ENCODE measurements at regions not wholly inside any gene's neighbourhood (a gene's known extent, or its start where the extent isn't known, plus 50 kb on each side); places are given as distances from the start of the nearest gene placed in this dataset.

DNA sequence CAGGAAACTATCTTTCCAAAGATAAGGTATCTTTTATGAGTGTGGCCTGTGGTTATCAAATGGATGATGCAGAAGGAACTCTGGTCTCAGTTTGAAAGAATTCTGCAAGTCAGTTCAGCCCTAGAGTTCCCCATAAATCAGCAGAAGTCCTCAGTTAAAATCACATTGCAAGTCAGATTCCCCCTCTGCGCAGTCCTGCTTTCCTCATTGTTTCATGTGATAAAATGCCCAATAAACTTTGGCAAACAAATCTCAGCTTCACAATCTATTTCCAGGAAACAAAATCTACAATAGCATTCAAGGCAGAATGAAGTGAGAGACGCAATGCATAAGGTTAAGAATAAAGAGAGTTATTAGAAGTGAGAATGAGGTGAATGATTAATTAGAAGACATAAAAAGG lies 216.3 kb upstream of the KLHL1 start:
- TF ChIP-seq GATA2 (CRISPR knock-in tag; IDR thresholded peaks at IDR 0.05) (no peak), RFX5 (IDR thresholded peaks at IDR 0.05; ENCODE audit: low read length) (no peak), ELF1 (IDR thresholded peaks at IDR 0.05) (no peak), FOXM1 (IDR thresholded peaks at IDR 0.05; ENCODE audit: low read depth) (no peak), POLR2AphosphoS5 (IDR thresholded peaks at IDR 0.05; ENCODE audit: low read depth, low read length) (no peak), MXI1 (IDR thresholded peaks at IDR 0.05; ENCODE audit: low read depth, low read length) (no peak), GABPA (IDR thresholded peaks at IDR 0.05; ENCODE audit: low read depth) (no peak), SMC3 (IDR thresholded peaks at IDR 0.05; ENCODE audit: low read depth, low read length) (no peak), EZH2phosphoT487 (IDR thresholded peaks at IDR 0.05; ENCODE audit: borderline replicate concordance, low read depth) (no peak), JUND (IDR thresholded peaks at IDR 0.05) (no peak), SIN3A (IDR thresholded peaks at IDR 0.05; ENCODE audit: borderline replicate concordance, low read depth, low read length) (no peak)
- TF ChIP-seq, protein P1, sequence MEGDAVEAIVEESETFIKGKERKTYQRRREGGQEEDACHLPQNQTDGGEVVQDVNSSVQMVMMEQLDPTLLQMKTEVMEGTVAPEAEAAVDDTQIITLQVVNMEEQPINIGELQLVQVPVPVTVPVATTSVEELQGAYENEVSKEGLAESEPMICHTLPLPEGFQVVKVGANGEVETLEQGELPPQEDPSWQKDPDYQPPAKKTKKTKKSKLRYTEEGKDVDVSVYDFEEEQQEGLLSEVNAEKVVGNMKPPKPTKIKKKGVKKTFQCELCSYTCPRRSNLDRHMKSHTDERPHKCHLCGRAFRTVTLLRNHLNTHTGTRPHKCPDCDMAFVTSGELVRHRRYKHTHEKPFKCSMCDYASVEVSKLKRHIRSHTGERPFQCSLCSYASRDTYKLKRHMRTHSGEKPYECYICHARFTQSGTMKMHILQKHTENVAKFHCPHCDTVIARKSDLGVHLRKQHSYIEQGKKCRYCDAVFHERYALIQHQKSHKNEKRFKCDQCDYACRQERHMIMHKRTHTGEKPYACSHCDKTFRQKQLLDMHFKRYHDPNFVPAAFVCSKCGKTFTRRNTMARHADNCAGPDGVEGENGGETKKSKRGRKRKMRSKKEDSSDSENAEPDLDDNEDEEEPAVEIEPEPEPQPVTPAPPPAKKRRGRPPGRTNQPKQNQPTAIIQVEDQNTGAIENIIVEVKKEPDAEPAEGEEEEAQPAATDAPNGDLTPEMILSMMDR (IDR thresholded peaks at IDR 0.05) = no peak
- TF ChIP-seq, protein P2, sequence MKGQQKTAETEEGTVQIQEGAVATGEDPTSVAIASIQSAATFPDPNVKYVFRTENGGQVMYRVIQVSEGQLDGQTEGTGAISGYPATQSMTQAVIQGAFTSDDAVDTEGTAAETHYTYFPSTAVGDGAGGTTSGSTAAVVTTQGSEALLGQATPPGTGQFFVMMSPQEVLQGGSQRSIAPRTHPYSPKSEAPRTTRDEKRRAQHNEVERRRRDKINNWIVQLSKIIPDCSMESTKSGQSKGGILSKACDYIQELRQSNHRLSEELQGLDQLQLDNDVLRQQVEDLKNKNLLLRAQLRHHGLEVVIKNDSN (IDR thresholded peaks at IDR 0.05; ENCODE audit: borderline replicate concordance, low read depth) = no peak
- TF ChIP-seq, protein P3, sequence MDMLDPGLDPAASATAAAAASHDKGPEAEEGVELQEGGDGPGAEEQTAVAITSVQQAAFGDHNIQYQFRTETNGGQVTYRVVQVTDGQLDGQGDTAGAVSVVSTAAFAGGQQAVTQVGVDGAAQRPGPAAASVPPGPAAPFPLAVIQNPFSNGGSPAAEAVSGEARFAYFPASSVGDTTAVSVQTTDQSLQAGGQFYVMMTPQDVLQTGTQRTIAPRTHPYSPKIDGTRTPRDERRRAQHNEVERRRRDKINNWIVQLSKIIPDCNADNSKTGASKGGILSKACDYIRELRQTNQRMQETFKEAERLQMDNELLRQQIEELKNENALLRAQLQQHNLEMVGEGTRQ (IDR thresholded peaks at IDR 0.05; ENCODE audit: borderline replicate concordance, low read depth, low read length) = no peak
